GM21737 (cell line): ENCODE measurements at regions not wholly inside any gene's neighbourhood (a gene's known extent, or its start where the extent isn't known, plus 50 kb on each side); places are given as distances from the start of the nearest gene placed in this dataset.
"Not testable (repeated sequence)": the region's sequence is repeated elsewhere in the genome, so short reads cannot be mapped to it uniquely, and the experiment has no call there.

Experiments
- ATAC-seq: cut with Tn5 transposase; IDR thresholded peaks from one replicate; pipeline ENCODE4 v1.9.1; 2021; ENCODE audit warnings: mild to moderate bottlenecking, moderate library complexity; ENCODE audit not compliant: unreplicated experiment

DNA sequence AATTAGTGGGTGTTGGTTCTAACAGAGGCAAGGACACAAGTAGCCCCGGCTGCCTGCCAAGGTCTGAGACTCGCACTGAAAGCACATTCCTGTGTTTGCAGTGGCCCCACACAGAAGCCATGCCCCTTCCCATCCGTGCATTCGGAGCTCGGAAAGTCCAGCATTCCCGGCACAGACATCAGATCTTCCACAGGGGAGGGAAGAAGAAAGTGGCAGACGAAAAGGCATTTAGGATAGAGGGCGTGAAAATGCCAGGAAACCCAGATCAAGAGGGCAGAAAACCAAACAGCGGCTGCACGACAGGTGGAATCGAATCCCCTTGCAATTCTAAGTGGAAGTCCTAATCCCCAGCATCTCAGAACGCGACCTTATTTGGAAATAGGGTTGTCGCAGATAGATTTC, 105.5 kb upstream of the ASB18 start:
- ATAC-seq: no peak

- ATAC-seq: no peak
These were observed 106.7 kb upstream of the ASB18 start for GRCh38 chr2:236370847-236371409.

- no peak for ATAC-seq
These were observed 111.8 kb upstream of the ASB18 start for GRCh38 chr2:236375973-236376476.

DNA sequence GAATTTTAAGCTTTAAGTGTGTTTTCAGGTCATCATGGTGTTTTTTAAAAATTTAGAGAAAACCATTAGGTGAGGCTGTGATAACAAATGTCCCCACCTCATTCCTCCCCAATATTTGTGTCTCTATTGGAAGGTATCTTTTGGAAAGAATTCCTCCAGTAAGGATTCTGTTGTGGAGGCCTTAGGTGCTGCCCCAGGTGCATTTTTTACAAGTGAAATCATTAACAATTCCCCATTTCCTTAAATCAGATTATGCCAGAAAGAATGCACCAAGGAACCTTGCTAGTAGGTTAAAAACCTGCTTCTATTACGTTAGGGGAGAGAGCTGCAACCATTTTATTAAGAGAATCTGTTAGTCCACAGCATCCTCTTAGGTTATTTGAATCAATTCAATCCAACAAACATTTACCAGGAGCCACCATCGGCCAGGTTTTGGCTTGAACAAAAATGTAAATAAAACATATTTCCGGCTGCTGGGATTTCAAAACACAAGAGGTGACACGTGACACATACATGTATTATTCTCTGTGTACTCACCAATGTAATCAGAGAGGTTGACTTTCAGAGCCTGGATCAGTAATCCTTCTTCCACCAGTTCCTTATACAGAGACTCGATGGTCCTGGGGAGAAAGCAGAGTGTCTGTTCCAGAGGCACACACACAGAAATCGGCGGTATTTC, 112.5 kb upstream of the ASB18 start:
- no peak for ATAC-seq

DNA sequence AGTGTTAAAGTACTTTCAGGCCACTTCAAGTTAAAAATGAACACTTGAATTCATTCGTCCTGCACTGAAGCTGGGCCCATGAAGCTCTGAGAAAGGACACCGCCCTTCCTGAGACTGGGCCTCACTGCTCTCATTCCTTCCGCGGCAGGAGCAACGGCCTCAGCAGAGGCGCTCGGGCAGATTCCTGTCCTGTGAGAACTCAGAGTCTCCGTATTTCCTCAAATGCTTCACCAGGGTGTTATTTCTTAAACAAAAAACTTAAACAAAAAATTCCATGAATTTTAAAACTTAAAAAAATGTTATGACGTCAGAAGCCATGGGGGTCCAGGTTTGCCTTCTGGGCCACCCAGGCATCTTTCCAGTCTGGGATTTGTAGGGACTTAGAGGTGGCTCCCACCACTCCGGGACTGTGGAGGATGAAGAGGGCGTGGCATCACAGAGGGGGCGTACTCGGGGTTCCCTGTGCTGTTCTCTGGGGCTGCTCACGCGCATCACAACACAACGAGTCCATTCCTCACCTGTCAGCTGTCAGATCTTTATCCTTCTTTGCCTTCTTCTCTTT, 115.9 kb upstream of the ASB18 start:
- ATAC-seq: no peak

DNA sequence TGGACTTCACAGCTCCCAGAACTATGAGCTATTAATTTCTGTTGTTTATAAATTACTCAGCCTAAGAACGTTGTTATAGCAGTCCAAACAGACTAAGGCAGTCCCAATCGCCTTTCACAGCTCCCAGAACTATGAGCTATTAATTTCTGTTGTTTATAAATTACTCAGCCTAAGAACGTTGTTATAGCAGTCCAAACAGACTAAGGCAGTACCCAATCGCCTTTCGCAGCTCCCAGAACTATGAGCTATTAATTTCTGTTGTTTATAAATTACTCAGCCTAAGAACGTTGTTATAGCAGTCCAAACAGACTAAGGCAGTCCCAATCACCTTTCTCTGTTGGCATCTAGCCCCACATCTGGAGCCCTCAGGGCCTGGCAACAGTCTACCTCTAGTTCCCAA, 117.0 kb upstream of the ASB18 start:
- not testable (repeated sequence) for ATAC-seq

DNA sequence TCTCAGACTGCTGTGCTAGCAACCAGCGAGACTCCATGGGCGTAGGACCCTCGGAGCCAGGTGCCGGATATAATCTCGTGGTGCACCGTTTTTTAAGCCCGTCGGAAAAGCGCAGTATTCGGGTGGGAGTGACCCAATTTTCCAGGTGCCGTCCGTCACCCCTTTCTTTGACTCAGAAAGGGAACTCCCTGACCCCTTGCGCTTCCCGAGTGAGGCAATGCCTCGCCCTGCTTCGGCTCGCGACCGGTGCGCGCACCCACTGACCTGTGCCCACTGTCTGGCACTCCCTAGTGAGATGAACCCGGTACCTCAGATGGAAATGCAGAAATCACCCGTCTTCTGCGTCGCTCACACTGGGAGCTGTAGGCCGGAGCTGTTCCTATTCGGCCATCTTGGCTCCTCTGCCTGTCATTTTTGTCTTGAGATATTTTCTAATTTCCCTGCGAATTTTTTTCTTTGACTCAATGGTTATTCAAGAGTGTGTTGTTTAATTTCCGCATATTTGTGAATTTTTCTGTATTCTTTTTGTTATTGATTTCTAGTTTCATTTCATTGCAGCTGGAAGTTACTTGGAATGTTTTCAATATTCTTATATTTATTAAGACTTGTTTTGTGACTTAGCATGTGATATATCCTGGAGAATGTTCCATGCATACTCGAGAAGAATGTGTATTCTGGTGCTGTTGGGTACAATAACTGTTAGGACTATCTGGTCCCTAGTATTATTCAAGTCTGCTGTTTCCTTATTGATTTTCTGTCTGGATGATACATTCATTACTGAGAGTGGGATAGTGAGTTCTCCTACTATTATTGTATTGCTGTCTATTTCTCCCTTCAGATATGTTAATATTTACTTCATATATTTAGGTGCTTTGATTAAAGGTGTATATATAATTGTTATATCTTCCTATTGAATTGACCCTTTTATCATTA, 125.3 kb upstream of the ASB18 start:
- not testable (repeated sequence) for ATAC-seq

DNA sequence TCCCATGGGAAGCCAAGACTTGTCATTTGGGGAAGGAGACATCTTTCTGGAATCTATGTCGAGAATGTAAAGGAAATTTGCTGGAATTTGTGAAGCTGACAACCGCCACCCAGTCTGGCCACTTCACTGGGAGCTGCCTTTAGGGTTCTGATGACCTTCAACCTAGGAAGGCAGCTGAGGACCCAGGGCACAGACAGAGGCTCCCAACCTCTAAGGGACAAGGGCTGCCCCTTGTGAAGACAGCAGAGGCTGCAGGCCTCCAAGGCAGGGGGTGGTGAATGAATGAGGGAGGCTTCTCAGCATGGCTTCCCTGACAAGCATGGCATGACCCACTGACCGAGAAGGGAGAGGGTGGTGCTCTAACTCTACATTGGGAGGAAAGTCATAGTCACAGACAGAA, 128.9 kb upstream of the ASB18 start:
- ATAC-seq: no peak

GRCh38 chr2:236393581-236393980, 129.4 kb upstream of the ASB18 start:
- no peak for ATAC-seq

DNA sequence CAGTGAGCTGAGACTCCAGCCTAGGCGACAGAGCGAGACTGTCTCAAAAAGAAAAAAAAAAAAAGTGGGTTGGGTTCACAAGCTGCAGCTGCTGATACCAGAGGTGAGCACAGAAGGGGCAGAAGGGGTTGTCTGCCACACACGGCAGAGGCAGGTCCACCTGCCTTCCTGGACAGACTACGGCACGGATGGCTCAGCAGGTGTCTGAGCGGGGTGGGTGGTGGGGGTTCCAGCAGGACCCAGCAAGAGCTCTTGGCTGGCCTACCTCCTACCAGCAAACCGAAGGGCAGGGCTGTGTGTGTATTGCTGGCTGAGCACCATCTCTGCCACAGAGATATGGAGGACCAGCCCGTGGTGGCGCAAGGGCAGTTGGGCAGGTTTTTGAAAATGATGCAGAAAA, 130.4 kb upstream of the ASB18 start:
- no peak for ATAC-seq

- ATAC-seq: no peak
These were observed 130.9 kb upstream of the ASB18 start for GRCh38 chr2:236395067-236395466.

DNA sequence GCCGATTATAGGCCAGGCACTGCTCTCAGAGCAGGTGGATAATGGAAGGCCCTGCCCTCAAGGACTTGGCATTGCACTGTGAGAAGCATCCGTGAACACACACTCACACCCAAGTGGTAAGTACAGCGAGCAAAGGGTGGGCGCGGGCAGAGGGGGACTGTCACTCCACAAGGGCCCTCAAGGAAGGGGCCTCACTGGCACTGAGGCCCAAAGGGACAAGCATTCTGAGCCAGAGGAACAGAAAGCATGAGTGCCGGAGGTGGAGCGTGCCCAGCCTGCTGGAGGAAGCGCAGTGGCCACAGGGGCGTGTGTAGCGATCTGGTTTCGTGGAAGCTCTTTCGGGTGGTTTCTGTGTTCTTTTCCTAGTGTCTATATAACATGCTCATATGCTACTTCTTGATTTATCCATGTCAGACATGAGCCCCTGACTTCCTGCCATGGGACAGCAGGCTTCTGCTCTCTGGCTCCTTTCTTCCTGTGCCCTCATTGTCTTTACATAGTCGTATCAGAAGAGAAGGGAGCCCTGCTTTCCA, 132.7 kb upstream of the ASB18 start:
- ATAC-seq: no peak

GRCh38 chr2:236397681-236398080, 133.5 kb upstream of the ASB18 start:
- ATAC-seq: no peak

GRCh38 chr2:236399409-236399808, 135.2 kb upstream of the ASB18 start:
- no peak for ATAC-seq

- ATAC-seq: no peak
These were observed 135.9 kb upstream of the ASB18 start for GRCh38 chr2:236400046-236400574.

DNA sequence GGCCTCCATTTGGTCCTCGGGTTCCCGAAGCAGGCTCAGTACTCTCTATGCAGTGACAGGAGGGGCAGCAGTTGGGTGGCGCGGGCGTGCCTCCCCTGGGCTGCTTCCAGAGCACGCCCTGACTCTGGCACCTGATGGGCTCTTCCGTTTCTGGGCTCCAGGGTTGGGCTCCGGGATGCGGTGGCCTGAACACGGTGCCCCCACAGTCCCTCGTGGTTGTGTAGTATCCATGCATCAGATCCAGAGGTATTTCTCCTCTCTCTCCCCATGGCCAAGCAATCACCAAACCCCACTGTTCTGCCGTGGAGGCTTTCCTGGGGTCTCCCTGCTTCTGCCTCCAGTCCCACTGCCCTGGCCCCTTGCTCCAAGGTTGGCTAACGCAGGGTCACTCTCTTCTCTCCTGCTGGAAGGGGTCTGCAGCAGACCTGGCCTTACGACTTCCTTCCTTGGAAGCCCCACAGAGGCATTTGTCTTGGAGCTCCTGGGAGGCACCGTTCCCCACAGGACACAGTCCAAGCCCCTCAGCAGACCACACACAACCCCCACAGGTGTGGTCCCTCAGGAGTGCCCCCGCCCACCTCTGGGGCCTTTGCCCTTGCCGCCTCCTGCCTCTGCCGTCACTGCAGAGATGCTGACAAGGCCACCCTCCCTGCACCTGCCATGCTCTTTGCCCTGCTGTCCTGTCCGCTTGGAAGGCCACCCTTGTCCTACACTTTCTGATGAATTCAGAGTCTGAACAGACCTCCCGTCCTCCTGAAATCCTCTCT, 136.6 kb upstream of the ASB18 start:
- ATAC-seq: no peak

DNA sequence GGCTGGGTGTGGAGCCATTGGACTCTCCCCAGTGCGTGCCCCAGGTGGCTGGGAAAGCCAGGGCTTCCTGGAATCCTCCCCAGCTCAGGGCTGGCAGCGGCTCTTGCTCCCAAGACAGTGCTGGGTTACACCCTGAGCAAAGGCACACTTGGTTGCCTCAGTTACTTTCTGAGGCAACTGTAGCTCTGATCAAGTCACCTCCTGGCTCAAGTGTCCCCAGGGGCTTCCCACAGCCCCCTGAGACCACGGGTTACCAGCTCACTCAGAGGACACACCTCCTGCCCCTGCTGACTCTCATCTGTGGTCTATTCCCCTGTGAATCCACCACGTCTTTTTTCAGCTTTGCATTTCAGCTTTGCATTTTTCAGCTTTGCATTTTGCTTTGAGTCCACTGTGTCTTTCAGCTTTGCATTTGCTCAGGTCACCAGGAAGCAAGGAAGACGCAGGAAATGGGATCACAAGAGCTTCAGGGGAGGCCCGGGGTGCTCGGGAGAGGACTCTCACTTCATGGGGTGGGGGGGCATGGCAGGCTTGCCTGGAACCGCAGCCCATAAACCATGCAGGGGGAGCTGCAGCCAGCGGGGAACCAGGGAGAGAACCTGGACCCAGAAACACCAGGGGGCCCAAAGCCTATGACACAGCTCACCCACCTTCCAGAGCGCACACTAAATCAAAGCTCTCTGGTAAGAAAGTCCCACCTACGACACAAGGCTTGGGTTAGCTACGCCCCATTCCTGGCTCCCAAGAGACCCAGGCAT, 138.0 kb upstream of the ASB18 start:
- no peak for ATAC-seq

DNA sequence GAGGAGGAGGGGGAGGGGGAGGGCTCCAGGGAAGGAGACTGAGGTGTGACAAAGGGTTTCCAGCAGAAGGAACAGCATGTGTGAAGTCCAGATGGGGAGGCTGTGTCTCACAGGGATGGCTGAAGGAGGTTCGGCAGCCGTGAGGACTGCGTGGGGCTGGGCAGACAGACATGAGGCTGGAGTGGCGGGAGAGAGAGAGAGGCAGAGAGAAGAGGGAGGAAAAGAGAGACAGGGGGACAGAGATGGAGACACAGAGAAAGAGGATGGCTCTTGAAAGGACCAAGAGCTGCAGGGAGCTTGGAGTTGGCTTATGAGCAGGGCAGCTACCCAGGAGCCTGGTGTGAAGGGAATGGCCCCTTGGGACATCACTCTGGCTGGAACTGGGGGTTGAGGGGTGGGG, 138.9 kb upstream of the ASB18 start:
- no peak for ATAC-seq

DNA sequence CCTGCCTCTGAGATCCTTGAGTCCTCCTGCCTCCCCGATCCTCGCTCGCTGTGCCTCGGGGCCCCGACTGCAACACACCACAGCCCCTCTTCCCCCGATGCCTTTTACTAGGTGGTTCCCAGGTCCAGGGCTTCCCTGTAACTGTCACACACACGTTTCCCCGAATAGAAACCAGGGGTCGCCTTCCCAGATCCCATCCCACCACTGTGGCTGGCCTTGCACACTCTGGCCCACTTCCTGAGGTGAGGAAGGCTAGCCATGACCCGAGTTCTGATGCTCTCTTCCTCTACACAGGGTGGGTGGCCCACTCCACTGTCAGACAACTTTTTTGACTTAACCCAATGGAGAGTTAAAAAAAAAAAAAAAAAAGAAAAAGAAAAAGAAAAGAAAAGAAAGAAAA, 139.6 kb upstream of the ASB18 start:
- no peak for ATAC-seq
